ENCODE measurements at regions not wholly inside any gene's neighbourhood (a gene's known extent, or its start where the extent isn't known, plus 50 kb on each side); places are given as distances from the start of the nearest gene placed in this dataset.
"Not testable (repeated sequence)": the region's sequence is repeated elsewhere in the genome, so short reads cannot be mapped to it uniquely, and the experiment has no call there.

DNA sequence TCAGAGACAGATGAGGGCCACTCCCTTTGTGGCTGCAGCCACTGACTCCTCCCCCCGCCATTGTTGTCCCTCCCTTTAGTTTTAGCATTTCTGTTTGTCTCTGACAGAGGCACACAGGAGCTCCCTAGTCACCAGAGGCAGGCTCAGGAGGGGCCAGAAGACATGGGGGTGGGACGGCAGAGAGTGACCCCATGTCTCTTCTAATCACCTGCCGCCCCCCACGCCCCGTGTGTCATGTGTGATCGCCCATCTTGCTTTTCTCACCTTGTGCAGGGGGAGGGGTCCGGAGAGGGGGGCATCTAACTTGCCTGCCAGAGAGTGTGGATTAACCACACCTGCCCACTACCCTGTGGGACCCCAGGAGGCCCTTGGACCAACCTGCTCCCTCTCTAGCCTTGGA lies 246.7 kb upstream of the TP53TG3C start:
- not testable (repeated sequence) for DNase-seq (ENCODE audit: low read depth)

DNA sequence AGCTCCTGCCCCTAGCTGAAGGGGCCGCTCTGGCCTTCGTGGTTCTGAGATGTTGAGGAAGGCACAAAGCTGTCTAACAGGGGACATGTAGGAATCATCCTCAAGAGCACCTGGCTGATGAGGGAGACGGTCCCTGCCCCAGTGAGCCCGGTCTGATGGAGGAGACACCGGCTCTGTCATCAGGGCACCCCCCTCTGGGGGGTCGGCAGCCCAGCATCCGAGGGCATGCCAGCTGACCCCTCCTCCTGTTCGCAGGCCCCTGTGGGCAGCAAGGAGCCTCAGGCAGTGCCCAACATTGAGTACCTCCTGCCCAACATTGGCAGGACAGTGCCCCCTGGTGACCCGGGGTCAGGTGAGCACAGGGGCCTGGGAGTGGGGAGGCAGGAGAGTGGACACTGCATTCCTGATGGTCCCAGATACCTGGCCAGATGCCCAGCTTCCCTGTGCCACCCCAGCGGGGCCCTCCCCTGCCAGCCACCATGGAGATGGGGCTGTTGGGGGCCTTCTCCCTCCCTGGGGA lies 247.9 kb upstream of the TP53TG3C start:
- not testable (repeated sequence) for DNase-seq (ENCODE audit: low read depth)

DNA sequence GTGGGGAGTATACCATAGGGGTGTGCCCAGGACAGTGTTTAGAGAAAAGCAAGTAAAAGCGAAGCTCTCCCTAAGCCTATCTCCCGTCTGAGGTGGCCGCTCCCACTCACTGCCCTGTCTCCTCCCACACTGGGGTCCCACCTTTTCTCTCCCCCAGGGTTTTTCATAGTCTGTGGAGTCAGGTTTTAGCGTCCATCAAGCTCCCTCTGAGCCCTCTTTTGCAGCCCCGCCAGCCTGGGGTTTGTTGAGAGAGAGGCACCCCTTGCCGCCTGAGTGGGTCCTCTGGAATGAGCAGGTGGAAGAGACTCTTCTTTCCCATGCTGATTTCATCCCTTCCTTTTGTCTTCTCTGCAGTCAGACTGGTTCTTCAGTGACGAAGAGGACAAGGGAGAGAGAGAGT lies 248.7 kb upstream of the TP53TG3C start:
- not testable (repeated sequence) for DNase-seq (ENCODE audit: low read depth)

DNA sequence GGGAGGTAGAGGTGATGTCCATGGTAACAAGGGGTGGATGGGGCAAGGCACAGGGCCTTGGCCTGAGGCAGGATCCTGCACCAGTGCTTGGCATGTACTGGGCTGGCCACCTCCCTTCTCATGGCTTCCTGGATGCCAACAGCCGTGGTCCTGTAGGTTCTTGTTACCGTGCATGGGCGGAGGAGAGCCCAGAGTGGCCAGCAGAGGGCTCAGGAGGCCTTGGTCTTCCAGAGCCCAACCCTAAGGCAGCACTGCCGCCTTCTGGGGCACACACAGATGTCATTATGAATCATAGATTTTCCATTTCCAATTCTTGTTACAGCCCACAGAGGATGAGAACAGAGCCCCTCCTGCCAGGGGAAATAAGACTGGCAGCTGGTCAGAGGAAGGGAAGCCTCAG lies 254.2 kb upstream of the TP53TG3C start:
- not testable (repeated sequence) for DNase-seq (ENCODE audit: low read depth)

DNA sequence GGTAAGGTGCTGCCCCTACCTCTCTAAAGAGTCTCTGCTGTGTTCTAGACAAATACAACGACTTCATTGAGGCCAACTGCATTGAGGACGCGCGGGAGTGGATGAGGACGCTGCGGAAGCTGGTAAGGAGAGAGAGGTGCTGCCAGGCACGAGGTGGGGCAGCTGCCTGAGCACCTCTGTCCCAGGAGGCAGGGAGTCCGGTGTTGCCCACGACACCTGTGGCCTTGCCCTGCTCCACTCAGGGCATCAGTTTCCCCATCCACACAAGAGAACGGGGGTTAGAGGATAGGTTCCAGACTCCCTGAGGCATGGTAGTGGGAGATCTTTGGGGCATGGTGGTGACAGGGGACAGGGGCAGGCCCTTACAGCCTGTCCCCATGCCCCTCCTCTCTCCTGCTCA lies 256.1 kb upstream of the TP53TG3C start:
- DNase-seq (ENCODE audit: low read depth): not testable (repeated sequence)

DNA sequence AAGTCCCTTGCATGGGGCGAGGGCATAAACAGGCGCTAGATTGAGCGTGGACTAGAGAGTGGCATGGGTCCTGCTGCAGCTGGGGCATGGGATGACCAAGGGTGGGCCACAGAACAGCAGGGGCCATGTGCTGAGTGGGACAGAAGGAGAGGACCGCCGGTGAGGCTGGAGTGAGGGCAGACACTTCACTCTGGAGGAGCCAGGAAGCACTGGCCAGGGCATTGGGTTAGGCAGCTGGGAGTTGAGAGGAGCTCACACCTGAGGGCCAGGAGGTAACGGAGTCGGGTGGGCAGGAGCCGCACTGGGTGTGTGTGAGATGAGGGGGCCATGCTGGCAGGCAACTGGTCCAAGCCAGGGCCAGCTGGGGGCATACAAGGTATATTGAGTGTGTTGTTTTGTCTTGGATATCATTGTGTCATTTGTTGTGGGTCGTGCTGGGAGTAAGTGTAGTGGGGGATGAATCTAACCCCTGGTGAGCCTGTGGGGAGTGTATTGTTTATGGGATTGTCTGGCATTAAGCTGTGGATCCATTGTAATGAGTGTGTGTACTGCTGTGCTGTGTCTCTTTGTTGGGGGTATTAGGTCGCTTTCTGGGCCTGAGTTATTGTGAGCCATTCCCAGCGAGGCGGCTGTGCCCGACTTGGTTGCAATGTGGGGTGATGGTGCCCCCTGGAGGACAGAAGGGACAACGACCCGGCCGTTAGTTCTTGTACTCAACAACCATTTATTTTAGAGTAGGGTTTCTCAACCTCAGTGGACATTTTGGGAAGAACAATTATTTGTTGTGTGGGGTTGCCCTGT lies 256.5 kb upstream of the TP53TG3 start:
- DNase-seq (ENCODE audit: low read depth): peak; percentile 15

DNA sequence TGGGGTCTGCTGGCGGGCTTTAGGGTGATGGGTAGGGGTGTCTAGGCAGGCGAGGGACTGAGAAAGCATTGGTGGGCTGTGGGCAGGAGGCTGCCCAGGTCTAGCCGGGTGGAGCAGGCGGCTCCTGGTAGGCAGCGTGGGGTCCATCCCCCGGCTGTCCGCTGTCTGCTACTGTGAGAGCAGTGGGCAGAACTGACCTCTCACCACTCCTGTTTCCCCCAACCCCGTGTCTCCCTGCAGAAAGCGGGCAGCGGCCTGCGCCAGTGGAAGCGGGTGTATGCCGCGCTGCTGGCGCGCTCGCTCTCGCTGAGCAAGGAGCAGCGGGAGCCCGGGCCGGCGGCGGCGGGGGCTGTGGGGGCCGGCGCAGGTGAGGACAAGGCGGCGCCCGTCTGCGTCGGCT lies 249.2 kb upstream of the TP53TG3 start:
- DNase-seq (ENCODE audit: low read depth): not testable (repeated sequence)

DNA sequence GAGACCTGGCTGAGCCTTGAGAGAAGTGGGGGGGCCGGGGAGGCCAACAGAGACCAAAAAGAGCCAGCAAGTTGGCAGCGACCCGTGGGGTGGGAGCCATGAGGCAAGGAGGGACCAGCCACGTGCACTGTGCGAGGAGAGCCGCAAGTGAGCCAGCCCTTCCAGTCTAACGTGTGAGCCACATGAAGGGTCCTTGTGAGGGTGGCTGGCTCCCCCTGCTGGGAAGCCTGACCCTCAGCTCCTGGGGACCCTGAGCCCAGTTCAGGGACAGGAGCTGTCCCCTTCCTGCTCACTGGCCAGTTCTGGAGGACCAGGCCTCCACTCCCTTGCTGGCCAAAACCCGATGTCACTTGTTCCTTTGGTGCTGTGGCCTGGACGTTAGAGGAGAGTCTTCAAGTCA lies 246.6 kb upstream of the TP53TG3 start:
- DNase-seq (ENCODE audit: low read depth): not testable (repeated sequence)

DNA sequence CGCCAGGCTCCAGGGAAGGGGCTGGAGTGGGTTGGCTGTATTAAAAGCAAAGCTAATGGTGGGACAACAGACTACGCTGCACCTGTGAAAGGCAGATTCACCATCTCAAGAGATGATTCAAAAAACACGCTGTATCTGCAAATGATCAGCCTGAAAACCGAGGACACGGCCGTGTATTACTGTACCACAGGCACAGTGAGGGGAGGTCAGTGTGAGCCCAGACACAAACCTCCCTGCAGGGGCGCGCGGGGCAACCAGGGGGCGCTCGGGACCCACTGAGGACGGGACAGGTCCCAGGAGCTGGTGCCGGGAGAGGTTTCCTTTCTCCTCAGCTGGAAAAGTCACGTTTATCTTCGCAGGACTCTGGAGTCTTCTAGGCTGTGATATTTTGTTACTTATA lies 239.4 kb upstream of the TP53TG3 start:
- DNase-seq (ENCODE audit: low read depth): not testable (repeated sequence)

DNA sequence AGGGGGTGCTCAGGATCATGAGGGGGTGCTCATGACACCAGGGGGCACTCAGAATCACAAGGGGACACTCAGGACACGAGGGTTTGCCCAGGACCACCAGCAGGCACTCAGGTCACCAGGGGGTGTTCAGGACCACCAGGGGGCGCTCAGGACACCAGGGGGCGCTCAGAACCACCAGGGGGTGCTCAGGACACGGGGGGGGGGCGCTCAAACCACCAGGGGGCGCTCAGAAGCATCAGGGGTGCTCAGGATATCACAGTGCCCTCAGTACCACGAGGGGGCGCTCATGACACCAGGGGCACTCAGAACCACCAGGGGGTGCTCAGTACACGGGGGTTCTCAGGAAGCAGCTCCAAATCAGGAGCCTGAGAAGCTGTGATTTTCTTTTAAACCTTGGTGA lies 221.8 kb upstream of the TP53TG3 start:
- peak; percentile 54 for DNase-seq (ENCODE audit: low read depth)

DNA sequence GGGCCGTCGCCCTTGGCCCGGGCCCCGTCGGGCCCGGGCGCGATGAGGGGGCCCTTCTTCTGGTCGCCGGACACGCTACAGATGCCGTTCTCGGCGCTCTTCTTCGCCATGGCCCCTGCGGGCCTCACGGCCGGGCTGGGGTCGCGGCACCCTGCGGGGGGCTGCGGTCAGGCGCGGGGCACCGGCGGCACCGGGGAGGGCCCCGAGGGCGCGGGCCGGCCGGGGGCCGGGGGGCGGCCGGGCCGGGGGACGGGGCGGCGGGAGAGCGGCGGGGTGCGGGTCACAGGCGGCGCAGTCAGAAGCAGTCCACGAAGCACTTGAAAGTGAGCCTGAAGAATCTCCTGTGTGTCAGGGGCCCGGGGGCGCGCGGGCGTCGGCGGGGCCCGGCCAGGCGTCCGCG lies 209.4 kb upstream of the TP53TG3 start:
- not testable (repeated sequence) for DNase-seq (ENCODE audit: low read depth)

DNA sequence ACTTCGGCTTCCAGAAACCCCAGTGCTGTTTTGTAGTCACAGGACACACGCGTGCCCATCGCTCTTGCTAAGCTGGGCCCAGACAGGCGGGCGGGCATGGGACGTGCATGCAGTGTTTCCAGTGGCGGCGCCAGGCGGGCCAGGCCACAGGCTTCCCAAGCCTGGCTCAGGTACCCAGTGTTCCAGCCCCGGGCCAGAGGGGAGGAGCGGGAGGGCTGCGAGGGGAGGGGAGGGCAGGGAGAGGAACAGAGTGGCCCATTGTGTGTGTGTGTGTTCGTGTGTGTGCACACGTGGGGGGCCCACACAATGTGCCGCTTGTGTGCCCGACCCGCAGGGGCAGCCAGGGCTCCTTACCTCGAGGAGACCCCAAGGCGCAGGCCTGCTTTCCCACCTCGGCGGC lies 208.6 kb upstream of the TP53TG3 start:
- not testable (repeated sequence) for DNase-seq (ENCODE audit: low read depth)

DNA sequence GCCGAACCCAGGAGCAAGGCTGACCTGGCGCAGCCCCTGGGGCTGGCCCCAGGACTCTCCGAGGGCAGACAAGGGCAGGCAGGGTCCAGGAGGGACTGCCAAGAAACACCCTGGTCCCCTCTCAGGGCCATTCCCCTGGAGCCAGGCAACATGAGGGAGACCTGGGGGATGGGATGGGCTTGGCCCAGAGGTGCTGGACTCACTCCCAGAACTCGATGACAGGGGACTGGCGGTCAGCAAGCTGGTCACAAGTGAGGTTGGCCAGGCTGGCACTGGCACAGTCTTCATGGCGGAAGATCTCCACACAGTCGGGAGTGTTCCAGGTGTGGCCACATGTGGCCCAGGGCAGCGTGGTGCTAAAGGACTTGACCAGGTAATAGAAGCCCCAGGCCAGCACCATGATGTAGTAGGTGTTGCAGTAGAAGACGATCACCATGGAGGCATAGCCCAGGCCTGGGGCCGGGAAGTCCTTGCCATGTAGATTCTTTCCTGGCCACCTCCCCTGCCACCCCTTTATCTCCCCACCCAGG lies 206.4 kb upstream of the TP53TG3 start:
- not testable (repeated sequence) for DNase-seq (ENCODE audit: low read depth)

DNA sequence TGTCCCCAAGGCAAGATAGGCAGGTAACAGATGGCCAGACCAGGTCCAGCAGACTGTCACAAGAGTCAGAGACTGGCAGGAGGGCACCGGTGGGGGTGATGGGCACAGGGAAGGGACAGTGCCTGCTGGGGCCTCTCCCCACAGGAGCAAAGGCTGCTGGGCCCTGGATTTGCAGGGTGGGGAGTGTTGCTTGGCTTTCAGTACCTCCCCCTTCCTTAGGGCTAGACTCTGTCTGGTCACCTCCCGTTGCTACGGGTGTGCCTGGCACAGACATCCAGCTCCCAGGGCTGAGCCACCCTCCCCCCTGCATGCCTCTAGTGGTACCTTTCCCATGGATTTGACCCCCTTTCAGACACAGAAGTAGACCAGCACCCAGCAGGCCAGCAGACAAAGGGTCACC lies 205.7 kb upstream of the TP53TG3 start:
- not testable (repeated sequence) for DNase-seq (ENCODE audit: low read depth)

DNA sequence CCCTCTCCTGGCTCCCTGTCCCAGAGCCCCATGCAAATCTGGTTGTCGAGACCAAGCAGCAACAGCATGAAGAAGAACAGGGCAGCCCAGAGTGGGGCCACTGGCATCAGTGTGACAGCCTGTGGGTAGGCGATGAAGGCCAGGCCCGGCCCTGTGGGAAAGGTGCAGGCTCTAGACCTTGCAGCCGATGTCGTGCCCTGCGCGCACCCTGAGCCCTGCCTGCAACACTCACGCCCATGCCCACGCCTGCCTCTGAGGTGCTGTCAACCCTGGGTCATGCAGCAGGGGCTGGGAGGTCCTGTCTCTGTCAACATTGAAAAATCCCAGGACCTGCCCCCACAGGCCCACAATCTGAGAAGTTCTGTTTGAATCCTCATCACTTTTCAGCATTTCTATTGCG lies 204.0 kb upstream of the TP53TG3 start:
- DNase-seq (ENCODE audit: low read depth): not testable (repeated sequence)

DNA sequence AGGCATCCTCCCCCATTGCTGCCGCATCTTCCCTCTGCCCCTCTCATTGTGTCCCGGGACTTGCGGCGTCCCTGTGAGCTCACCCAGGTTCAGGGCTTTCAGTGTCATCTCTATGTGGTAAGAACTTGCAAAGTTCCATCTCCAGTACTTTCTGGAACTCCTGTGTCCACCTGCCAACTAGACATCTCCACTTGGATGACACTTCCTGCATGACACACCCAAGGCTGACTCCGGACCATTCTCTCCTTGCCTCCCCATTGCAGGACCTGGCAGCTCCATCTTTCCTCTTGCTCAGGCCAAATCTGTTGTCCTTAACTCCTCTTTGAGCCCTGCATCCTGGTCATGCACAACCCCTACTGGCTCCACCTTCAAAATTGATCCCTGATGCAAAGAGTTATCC lies 200.8 kb upstream of the TP53TG3 start:
- not testable (repeated sequence) for DNase-seq (ENCODE audit: low read depth)

DNA sequence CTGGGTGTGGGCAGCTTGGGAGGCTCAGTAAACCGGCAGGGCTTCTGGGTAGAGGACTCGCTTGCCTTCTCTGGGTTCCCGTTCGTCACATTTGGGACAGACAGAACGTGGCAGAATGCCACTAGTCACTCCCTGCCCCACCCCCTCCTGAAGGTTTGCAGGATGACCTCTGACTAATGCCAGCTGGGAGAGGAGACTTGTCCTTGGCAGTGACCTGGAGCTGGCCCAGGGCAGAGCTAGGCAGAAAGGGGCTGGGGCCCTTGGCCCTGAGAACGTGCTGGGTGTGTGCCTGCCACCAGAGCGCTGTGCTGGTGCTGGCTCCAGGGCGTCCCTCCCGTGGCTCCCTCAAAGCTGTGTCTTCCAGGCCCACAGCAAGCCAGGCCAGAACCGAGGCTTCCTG lies 197.8 kb upstream of the TP53TG3 start:
- not testable (repeated sequence) for DNase-seq (ENCODE audit: low read depth)

DNA sequence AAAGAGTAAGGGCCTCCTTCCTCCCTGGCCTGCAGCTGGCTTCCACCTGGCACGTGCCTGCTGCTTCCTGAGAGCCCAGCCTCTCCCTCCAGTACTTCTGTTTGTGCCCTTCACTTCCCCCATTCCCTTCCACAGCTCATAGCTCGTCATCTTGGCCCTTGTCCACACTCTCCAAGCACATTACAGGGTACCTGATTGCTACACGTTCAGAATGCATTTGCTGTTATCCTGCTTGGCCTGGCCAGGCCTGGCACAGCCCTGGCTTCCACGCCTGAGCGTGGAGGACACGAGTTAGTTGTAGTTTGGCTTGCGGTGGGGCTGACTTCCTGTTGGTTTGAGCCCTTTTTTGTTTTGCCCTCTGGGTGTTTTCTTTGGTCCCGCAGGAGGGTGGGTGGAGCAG lies 197.2 kb upstream of the TP53TG3 start:
- DNase-seq (ENCODE audit: low read depth): not testable (repeated sequence)

DNA sequence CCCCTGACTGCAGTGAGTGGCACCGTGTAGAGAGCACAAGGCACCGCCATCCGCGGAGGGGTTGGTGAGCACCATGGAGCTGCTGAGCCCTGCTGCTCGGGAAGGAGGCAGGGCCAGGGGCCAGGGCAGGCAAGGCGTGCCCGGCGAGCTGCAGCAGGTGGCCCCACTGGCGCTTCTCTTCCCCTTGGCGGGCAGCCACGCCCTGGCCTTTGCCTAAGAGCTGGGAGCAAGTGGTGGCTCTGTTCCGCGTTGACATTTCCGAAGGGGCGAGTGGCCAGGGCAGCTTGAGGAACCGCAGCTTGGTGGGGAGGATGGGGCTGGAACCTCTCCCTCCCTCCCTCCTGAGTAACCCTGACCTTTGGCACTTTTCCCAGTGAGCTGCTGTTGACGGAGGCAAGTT lies 194.7 kb upstream of the TP53TG3 start:
- DNase-seq (ENCODE audit: low read depth): not testable (repeated sequence)

DNA sequence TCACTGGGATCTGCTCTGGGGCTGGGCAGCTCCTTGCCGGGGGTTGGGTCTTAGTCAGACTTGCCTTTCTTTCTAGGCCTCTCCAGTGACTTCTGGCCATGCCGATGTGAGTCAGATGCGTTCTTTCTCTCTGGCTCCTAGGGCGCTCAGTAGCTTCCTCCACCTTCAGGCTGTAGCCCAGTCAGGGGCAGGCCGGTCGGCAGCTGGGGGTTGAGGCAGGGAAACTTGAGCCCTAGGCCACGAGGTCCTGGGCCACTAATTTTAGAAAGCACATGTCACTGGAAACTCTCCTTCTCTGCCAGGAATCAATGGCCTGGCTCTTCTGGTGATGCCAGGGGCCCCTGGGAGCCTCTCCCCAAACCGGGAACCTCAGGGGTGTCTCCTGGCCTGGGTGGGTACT lies 192.4 kb upstream of the TP53TG3 start:
- not testable (repeated sequence) for DNase-seq (ENCODE audit: low read depth)

DNA sequence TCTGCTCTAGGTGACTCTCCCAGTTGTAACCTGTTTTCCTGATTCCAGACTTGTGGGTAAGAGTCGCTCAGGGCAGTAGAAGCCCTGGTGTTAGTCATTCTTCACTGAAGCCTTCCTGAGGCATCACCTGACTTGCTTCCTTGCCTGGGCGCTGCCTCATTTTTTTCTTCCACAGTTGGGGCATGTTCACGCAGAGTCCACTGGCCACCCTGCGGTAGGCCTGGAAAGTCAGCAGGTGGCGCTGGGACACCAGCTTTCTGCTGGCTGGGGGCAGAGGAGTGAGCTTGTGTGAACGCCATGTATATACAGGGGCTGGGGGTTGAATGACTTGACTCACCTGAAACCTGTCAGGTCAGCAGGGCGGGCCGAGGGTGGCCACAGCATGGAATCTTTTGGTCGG lies 189.3 kb upstream of the TP53TG3 start:
- DNase-seq (ENCODE audit: low read depth): not testable (repeated sequence)

DNA sequence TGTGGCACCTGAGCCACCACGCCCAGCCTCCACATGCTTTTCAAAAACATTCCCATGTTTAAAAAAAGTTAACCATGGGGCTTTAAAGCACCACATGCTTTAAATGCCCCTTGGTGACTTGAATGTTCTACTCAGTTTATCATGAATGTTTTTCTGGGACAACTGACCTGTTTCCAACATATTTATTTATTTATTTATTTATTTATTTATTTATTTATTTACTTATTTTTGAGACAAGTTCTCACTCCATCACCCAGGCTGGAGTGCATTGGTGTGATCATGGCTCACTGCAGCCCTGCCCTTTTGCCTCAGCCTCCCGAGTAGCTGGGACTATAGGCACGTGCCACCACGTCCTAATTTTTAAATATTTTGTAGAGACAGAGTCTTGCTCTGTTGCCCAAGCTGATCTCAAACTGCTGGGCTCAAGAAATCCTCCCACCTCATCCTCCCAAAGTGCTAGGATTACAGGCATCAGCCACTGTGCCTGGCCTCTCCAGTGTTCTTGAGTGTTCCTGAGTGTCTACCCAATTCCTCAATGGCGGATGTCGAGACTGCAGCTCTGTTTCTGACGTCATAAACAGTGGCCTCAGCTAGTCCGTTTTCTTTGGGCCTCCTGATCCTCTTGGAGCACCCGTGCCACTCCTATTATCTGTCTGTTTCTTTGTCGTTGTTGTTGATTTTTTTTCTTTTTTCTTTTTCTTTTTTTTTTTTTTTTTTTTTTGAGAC lies 185.7 kb upstream of the TP53TG3 start:
- DNase-seq (ENCODE audit: low read depth): not testable (repeated sequence)

DNA sequence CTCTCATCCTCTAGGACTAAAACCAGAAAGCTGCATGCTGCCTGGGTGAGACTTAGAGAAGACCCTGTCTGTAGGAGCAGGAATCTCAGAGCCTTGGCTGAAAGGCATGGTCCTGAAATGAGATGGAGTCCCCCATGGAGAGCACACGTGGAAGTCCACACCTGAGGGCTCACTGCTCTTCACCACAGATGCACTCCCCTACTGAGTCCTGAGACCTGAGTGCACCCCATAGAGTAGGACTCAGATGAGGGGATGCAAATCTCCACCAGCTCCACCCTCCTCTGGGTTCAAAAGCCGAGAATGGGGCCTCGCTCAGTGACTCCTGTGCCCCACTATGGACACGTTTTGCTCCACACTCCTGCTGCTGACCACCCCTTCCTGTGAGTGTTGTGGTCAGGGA lies 171.4 kb upstream of the TP53TG3 start:
- DNase-seq (ENCODE audit: low read depth): not testable (repeated sequence)
